ENCODE measurements at regions not wholly inside any gene's neighbourhood (a gene's known extent, or its start where the extent isn't known, plus 50 kb on each side); places are given as distances from the start of the nearest gene placed in this dataset.

GRCh38 chr20:52473186-52473585 lies 281.6 kb upstream of the ZFP64 start:
- DNase-seq: no peak

- no peak for DNase-seq
These were observed 279.0 kb upstream of the ZFP64 start for GRCh38 chr20:52470561-52470960.

GRCh38 chr20:52469128-52469527 lies 277.5 kb upstream of the ZFP64 start:
- peak; percentile 56 for DNase-seq

GRCh38 chr20:52465991-52466390 lies 274.4 kb upstream of the ZFP64 start:
- no peak for DNase-seq

- peak; percentile 15 for DNase-seq
These were observed 270.0 kb upstream of the ZFP64 start for GRCh38 chr20:52461582-52461981.

- DNase-seq: no peak
These were observed 267.6 kb upstream of the ZFP64 start for GRCh38 chr20:52459150-52459549.

GRCh38 chr20:52457826-52458225 lies 266.2 kb upstream of the ZFP64 start:
- peak; percentile 49 for DNase-seq

- DNase-seq: peak; percentile 96
These were observed 263.1 kb upstream of the ZFP64 start for GRCh38 chr20:52454660-52455059.

- DNase-seq: no peak
These were observed 257.1 kb upstream of the ZFP64 start for GRCh38 chr20:52448513-52449232.

GRCh38 chr20:52447225-52447551 lies 255.6 kb upstream of the ZFP64 start:
- DNase-seq: no peak

GRCh38 chr20:52446421-52447224 lies 255.0 kb upstream of the ZFP64 start:
- peak; percentile 53 for DNase-seq

- no peak for DNase-seq
These were observed 252.9 kb upstream of the ZFP64 start for GRCh38 chr20:52444455-52444854.

GRCh38 chr20:52443874-52444273 lies 252.3 kb upstream of the ZFP64 start:
- DNase-seq: no peak

- no peak for DNase-seq
These were observed 250.1 kb upstream of the ZFP64 start for GRCh38 chr20:52441710-52442109.

- no peak for DNase-seq
These were observed 247.8 kb upstream of the ZFP64 start for GRCh38 chr20:52439375-52439774.

GRCh38 chr20:52438326-52438963 lies 246.9 kb upstream of the ZFP64 start:
- no peak for DNase-seq

- DNase-seq: no peak
These were observed 242.9 kb upstream of the ZFP64 start for GRCh38 chr20:52434453-52434852.

- peak; percentile 18 for DNase-seq
These were observed 242.5 kb upstream of the ZFP64 start for GRCh38 chr20:52434041-52434425.

- DNase-seq: peak; percentile 23
These were observed 241.9 kb upstream of the ZFP64 start for GRCh38 chr20:52433326-52434040.

GRCh38 chr20:52432740-52433139 lies 241.2 kb upstream of the ZFP64 start:
- DNase-seq: peak; percentile 75

GRCh38 chr20:52429029-52429428 lies 237.4 kb upstream of the ZFP64 start:
- no peak for DNase-seq

- no peak for DNase-seq
These were observed 236.4 kb upstream of the ZFP64 start for GRCh38 chr20:52427960-52428359.

- no peak for DNase-seq
These were observed 235.3 kb upstream of the ZFP64 start for GRCh38 chr20:52426856-52427255.

All from fibroblast of skin of right biceps (primary cell).